CD8-positive, alpha-beta memory T cell (primary cell): ENCODE measurements at regions not wholly inside any gene's neighbourhood (a gene's known extent, or its start where the extent isn't known, plus 50 kb on each side); places are given as distances from the start of the nearest gene placed in this dataset.

ENCODE experiments used
- CTCF ChIA-PET: fragments of 350-600 bp; sonication (Branson Sonifier 250); formaldehyde crosslinking; loops from one replicate; lab custom pipeline; 2021; ENCODE audit warnings: antibody characterized with exemption; lab: Charles Lee
- POLR2A ChIA-PET: fragments of 350-600 bp; sonication (Branson Sonifier 250); formaldehyde crosslinking; loops from one replicate; lab custom pipeline; 2021; ENCODE audit warnings: antibody characterized with exemption; lab: Charles Lee
- DNase-seq, 5 donors: peaks; one replicate each; pipeline versions ENCODE4 v3.0.0 to v3.0.0-alpha.2; 2020 to 2022; ENCODE audit warnings: mixed read lengths in 1 of 5
- H3K27ac ChIP-seq: one replicate; pipeline ENCODE4 v1.7.0; 2013; ENCODE audit warnings: low read depth, mild to moderate bottlenecking, low read length, moderate library complexity
- H3K27me3 ChIP-seq: 2 replicates; pipeline ENCODE4 v1.7.0; 2013; ENCODE audit warnings: low read length, mild to moderate bottlenecking; ENCODE audit not compliant: insufficient read depth, poor library complexity, severe bottlenecking
- H3K36me3 ChIP-seq: 2 replicates; pipeline ENCODE4 v1.7.0; 2013; ENCODE audit warnings: mild to moderate bottlenecking, low read length, moderate library complexity; ENCODE audit not compliant: insufficient read depth
- H3K4me1 ChIP-seq: 2 replicates; pipeline ENCODE4 v1.7.0; 2013; ENCODE audit warnings: mild to moderate bottlenecking, low read length, moderate library complexity; ENCODE audit not compliant: insufficient read depth
- H3K4me3 ChIP-seq: 2 replicates; pipeline ENCODE4 v1.7.0; 2013; ENCODE audit warnings: mild to moderate bottlenecking, low read length
- H3K9me3 ChIP-seq: 2 replicates; pipeline ENCODE4 v1.7.0; 2013; ENCODE audit warnings: mild to moderate bottlenecking, low read length
- H3K27ac Mint-ChIP-seq, 8 donors: one replicate each; pipeline ENCODE4 v1.8.0; 2020 to 2021; ENCODE audit warnings: mixed read lengths in 8 of 8, mild to moderate bottlenecking in 6 of 8, inconsistent platforms in 3 of 8, moderate library complexity in 3 of 8
- H3K27me3 Mint-ChIP-seq, 2 donors: one replicate each; pipeline ENCODE4 v1.8.0; 2020 to 2021; ENCODE audit warnings: mixed read lengths in 2 of 2, mild to moderate bottlenecking in 1 of 2, moderate library complexity in 1 of 2
- H3K36me3 Mint-ChIP-seq, 3 donors: one replicate each; pipeline ENCODE4 v1.8.0; 2020 to 2021; ENCODE audit warnings: mixed read lengths in 3 of 3, inconsistent platforms in 1 of 3, mild to moderate bottlenecking in 1 of 3
- H3K4me1 Mint-ChIP-seq, 3 donors: one replicate each; pipeline ENCODE4 v1.8.0; 2020 to 2021; ENCODE audit warnings: mixed read lengths in 3 of 3, inconsistent platforms in 1 of 3, mild to moderate bottlenecking in 1 of 3
- H3K4me3 Mint-ChIP-seq, 7 donors: one replicate each; pipeline ENCODE4 v1.8.0; 2020 to 2021; ENCODE audit warnings: mixed read lengths in 7 of 7, mild to moderate bottlenecking in 6 of 7, moderate library complexity in 4 of 7, inconsistent platforms in 2 of 7
- H3K9me3 Mint-ChIP-seq, 5 donors: one replicate each; pipeline ENCODE4 v1.8.0; 2020 to 2022; ENCODE audit warnings: mixed read lengths in 5 of 5, mild to moderate bottlenecking in 3 of 5, moderate library complexity in 2 of 5, inconsistent platforms in 1 of 5

DNA sequence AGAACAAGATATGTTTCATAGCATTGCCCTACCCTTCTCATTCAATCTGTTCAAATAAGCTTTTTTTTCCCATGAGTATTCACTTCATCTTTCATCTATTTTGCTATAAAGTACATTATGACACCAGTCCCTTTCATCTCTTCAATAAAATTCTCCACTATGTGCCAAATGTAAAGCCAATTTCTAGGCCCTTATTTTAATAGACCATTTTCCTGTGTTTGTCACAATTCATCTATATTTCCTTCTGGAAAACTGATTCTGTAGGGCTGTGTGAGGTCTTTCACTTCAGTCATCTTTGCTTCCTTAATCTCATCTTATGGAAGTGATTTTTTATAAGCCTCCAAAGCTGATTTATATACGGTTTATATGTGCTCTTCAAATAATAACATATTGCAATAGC lies 992.4 kb upstream of the EYS start:
- no peak overlapping the region for H3K4me3 ChIP-seq
- H3K4me1 ChIP-seq, result no peaks in the 10 kb centered on the region
- H3K4me1 Mint-ChIP-seq, result no peaks in the 10 kb centered on the region
- H3K9me3 Mint-ChIP-seq, result peaks cover 2 to 25% (median 9%) of the 10 kb centered on the region in 5 donors
- H3K27ac ChIP-seq, result no peak overlapping the region
- H3K4me3 Mint-ChIP-seq, result no peak overlapping the region
- H3K9me3 ChIP-seq, result no peaks in the 10 kb centered on the region
- ChIA-PET CTCF (no interaction called here), POLR2A (no interaction called here)
- H3K36me3 Mint-ChIP-seq, result no peaks in the 10 kb centered on the region
- no peaks in the 10 kb centered on the region for H3K27me3 ChIP-seq
- peak overlapping the region in 1 of 8 donors; percentile 20 for H3K27ac Mint-ChIP-seq
- no peak for DNase-seq
- no peaks in the 10 kb centered on the region for H3K36me3 ChIP-seq
- no peaks in the 10 kb centered on the region for H3K27me3 Mint-ChIP-seq

DNA sequence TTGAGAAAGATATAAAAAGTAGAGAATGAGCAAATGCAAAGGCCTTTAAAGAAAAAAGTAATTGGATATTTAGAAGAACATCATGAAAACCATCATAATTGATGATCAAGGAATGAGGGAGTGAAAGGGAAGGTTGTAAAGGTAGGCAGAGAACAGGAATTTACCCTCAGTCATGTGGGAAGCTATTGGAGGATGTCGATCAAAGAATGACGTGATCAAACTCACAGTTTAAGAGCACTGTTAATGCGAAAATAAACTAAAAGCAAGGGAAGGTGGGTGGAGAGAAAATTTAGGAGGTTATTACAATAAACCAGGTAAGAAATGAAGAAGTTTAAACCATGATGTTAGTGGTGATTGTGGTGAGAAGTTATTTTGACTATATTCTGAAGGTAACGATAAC lies 982.6 kb upstream of the EYS start:
- Histone ChIP-seq H3K4me1 (no peaks in the 10 kb centered on the region), H3K27ac (no peak overlapping the region), H3K4me3 (no peak overlapping the region), H3K9me3 (no peaks in the 10 kb centered on the region), H3K27me3 (no peaks in the 10 kb centered on the region), H3K36me3 (no peaks in the 10 kb centered on the region)
- POLR2A ChIA-PET, result no interaction called here
- H3K4me3 Mint-ChIP-seq, result no peak overlapping the region
- no peaks in the 10 kb centered on the region for H3K27me3 Mint-ChIP-seq
- CTCF ChIA-PET, result no interaction called here
- no peak for DNase-seq
- no peaks in the 10 kb centered on the region for H3K4me1 Mint-ChIP-seq
- H3K36me3 Mint-ChIP-seq, result no peaks in the 10 kb centered on the region
- peaks cover 9 to 29% (median 15%) of the 10 kb centered on the region in 5 donors for H3K9me3 Mint-ChIP-seq
- no peak overlapping the region for H3K27ac Mint-ChIP-seq

DNA sequence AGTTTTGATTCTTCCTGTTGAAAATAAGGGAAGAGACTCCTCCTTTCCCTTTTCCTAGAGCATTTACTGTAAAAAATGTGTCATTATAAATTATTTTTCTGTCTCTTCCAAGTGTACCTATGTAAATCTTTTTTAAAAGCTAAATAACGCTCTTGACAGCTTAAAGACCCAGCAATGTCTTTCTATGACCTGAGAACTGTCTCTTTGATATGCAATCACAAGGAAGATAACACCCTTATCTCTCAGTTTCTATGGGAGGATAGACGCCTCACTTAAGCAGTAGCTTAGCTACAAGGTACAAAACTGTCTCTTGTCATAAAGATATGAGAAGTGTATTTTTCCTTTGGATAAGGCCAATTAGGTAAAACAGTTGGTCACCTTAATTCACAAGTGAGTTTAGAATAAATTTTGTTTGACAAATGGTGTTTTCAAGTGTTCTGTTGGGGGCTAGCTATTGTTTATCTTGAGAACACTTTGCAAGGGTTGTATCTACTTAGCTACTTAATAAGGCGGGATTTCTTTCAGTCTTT lies 980.6 kb upstream of the EYS start:
- Histone ChIP-seq H3K36me3 (no peaks in the 10 kb centered on the region), H3K27ac (no peak overlapping the region), H3K4me3 (no peak overlapping the region), H3K4me1 (no peaks in the 10 kb centered on the region), H3K9me3 (no peaks in the 10 kb centered on the region), H3K27me3 (no peaks in the 10 kb centered on the region)
- H3K4me3 Mint-ChIP-seq, result no peak overlapping the region
- no peaks in the 10 kb centered on the region for H3K36me3 Mint-ChIP-seq
- no peak for DNase-seq
- no peaks in the 10 kb centered on the region for H3K4me1 Mint-ChIP-seq
- POLR2A ChIA-PET, result no interaction called here
- H3K9me3 Mint-ChIP-seq, result peaks cover 7 to 32% (median 15%) of the 10 kb centered on the region in 5 donors
- no peaks in the 10 kb centered on the region for H3K27me3 Mint-ChIP-seq
- no peak overlapping the region for H3K27ac Mint-ChIP-seq
- CTCF ChIA-PET, result no interaction called here

DNA sequence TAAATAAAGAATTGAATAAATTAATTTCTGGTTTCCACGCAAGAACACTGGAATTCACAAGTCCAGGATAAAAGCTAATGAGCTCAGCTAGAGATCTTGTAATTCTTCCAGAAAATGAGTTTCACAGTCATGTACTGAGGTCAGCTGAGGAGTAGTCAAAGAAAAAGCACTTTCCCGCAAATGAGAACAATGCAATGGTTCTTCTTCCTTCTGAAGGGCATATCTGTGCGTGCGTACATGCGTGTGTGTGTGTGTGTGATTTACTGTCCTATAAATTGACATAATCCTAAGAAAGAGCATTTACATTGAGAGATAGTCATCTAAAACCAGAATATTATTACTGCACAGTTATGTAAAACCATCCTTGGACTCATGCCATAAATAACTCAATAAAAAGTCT lies 968.9 kb upstream of the EYS start:
- Mint-ChIP-seq H3K4me1 (no peaks in the 10 kb centered on the region), H3K4me3 (no peak overlapping the region), H3K27ac (no peak overlapping the region), H3K9me3 (peaks cover 0 to 10% (median 3%) of the 10 kb centered on the region in 5 donors), H3K27me3 (no peaks in the 10 kb centered on the region), H3K36me3 (no peaks in the 10 kb centered on the region)
- Histone ChIP-seq H3K27ac (no peak overlapping the region), H3K4me3 (no peak overlapping the region), H3K9me3 (no peaks in the 10 kb centered on the region), H3K4me1 (no peaks in the 10 kb centered on the region), H3K36me3 (no peaks in the 10 kb centered on the region), H3K27me3 (no peaks in the 10 kb centered on the region)
- no peak for DNase-seq
- CTCF ChIA-PET, result no interaction called here
- POLR2A ChIA-PET, result no interaction called here

DNA sequence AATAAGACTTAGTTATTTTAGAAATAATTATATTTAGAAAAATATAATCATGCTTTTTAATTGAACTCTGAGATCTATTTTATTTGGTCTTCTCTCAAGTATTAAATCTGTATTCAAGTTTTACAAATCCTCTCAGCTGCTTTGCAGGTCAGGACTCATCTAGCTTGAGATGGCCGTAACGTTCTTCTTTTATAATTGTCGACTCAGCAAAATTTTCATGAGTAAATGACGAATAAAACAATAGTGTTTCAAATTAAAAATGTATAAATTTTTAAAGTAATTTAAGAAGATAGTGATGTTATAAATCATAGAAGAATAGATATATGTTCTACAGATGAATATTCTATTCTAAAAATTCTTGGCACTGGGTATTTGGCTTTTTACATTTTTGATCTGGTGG lies 957.1 kb upstream of the EYS start:
- ChIA-PET CTCF (no interaction called here), POLR2A (no interaction called here)
- Mint-ChIP-seq H3K27me3 (no peaks in the 10 kb centered on the region), H3K4me1 (no peaks in the 10 kb centered on the region), H3K36me3 (no peaks in the 10 kb centered on the region), H3K9me3 (peaks cover 4 to 24% (median 14%) of the 10 kb centered on the region in 5 donors), H3K27ac (no peak overlapping the region), H3K4me3 (no peak overlapping the region)
- H3K27me3 ChIP-seq, result no peaks in the 10 kb centered on the region
- H3K36me3 ChIP-seq, result no peaks in the 10 kb centered on the region
- no peak for DNase-seq
- no peaks in the 10 kb centered on the region for H3K9me3 ChIP-seq
- no peaks in the 10 kb centered on the region for H3K4me1 ChIP-seq
- no peak overlapping the region for H3K27ac ChIP-seq
- H3K4me3 ChIP-seq, result no peak overlapping the region

DNA sequence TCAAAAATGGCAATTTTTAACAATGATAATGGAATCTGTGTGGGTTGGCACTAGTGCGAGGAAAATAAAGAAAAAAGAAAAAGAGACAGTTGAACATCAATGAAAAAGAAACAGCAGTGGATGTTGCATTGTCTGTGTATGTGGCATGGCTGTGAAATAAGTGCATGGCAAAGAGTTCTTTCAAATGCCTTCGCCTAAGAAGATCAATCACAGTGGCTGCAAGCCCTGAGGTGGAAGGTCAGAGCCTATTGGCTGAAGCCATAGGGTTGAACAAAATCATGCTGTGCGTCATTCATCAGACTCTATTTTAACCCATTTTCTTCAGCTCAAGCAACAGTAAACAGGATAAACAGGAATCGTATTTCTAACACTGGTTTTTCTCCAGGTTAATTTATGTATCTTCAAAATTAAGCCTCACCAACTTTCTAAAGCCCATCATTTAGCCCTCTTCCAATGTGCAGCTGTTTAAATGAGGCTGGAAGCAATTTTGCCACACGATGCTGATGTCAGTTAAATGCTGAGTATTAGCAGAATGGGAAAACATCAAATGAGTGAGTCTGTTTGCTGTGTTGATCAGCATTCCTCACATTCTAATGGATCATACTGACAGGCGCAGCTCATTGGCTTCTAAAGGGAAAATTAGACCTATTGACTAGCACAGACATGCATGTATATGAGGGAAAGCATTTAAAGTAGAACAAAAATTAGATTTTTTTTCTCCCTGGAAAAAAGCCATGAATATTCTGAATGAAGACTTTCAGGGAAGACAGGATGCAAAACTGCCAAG lies 955.9 kb upstream of the EYS start:
- Histone ChIP-seq H3K9me3 (no peaks in the 10 kb centered on the region), H3K36me3 (no peaks in the 10 kb centered on the region), H3K4me3 (no peak overlapping the region), H3K4me1 (no peaks in the 10 kb centered on the region), H3K27me3 (no peaks in the 10 kb centered on the region), H3K27ac (no peak overlapping the region)
- Mint-ChIP-seq H3K4me3 (no peak overlapping the region), H3K9me3 (peaks cover 4 to 22% (median 9%) of the 10 kb centered on the region in 5 donors), H3K27me3 (no peaks in the 10 kb centered on the region), H3K36me3 (no peaks in the 10 kb centered on the region), H3K4me1 (no peaks in the 10 kb centered on the region), H3K27ac (no peak overlapping the region)
- CTCF ChIA-PET, result no interaction called here
- POLR2A ChIA-PET, result no interaction called here
- no peak for DNase-seq

DNA sequence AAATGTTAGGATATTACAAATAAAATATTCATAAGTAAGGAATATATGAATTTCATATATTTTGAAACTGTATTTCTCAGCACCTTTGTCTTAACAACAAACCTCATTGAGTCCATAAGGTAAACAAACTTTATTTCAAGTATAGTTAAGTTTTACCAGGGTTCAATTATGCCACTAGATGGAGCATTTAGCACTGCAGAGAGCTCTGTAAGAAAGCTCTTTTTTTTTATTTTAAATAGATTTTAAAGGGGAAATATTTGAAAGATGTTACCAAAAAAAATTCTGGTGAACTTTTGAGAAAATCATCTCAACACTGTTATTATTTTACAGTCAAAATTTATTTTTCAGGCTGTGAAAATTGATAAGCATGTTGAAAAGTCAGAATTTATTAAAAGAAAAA lies 955.2 kb upstream of the EYS start:
- no peak overlapping the region for H3K27ac Mint-ChIP-seq
- DNase-seq, result no peak
- ChIA-PET POLR2A (no interaction called here), CTCF (no interaction called here)
- H3K36me3 Mint-ChIP-seq, result no peaks in the 10 kb centered on the region
- H3K4me1 Mint-ChIP-seq, result no peaks in the 10 kb centered on the region
- Histone ChIP-seq H3K4me1 (no peaks in the 10 kb centered on the region), H3K36me3 (no peaks in the 10 kb centered on the region), H3K27ac (no peak overlapping the region), H3K4me3 (no peak overlapping the region), H3K9me3 (no peaks in the 10 kb centered on the region), H3K27me3 (no peaks in the 10 kb centered on the region)
- H3K27me3 Mint-ChIP-seq, result no peaks in the 10 kb centered on the region
- H3K4me3 Mint-ChIP-seq, result no peak overlapping the region
- H3K9me3 Mint-ChIP-seq, result peaks cover 4 to 18% (median 9%) of the 10 kb centered on the region in 5 donors

DNA sequence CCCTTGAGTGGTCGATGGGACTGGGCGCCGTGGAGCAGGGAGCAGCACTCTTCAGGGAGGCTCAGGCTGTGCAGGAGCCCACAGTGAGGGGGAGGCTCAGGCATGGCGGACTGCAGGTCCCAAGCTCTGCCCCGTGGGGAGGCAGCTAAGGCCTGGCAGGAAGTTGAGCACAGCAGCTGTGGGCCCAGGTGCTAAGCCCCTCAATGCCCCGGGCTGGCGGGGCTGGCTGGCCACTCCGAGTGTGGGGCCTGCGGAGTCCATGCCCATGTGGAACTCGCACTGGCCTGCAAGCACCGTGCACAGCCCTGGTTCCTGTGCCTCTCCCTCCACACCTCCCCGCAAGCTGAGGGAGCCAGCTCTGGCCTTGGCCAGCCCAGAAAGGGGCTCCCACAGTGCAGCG lies 948.4 kb upstream of the EYS start:
- no peaks in the 10 kb centered on the region for H3K36me3 ChIP-seq
- POLR2A ChIA-PET, result no interaction called here
- peaks cover 4 to 32% (median 19%) of the 10 kb centered on the region in 5 donors for H3K9me3 Mint-ChIP-seq
- no peak overlapping the region for H3K27ac ChIP-seq
- no peaks in the 10 kb centered on the region for H3K4me1 ChIP-seq
- DNase-seq, result no peak
- H3K27me3 ChIP-seq, result no peaks in the 10 kb centered on the region
- H3K27me3 Mint-ChIP-seq, result no peaks in the 10 kb centered on the region
- H3K4me1 Mint-ChIP-seq, result no peaks in the 10 kb centered on the region
- no peak overlapping the region for H3K4me3 ChIP-seq
- no peak overlapping the region for H3K27ac Mint-ChIP-seq
- H3K4me3 Mint-ChIP-seq, result no peak overlapping the region
- no peaks in the 10 kb centered on the region for H3K9me3 ChIP-seq
- no peaks in the 10 kb centered on the region for H3K36me3 Mint-ChIP-seq
- CTCF ChIA-PET, result no interaction called here
